GM18517 (cell line): ENCODE measurements at regions not wholly inside any gene's neighbourhood (a gene's known extent, or its start where the extent isn't known, plus 50 kb on each side); places are given as distances from the start of the nearest gene placed in this dataset.
A peak's percentile ranks its signal among the peaks of the same experiment; 100 is the strongest.

Experiments
- ATAC-seq: cut with Tn5 transposase; IDR thresholded peaks from one replicate; pipeline ENCODE4 v1.9.1; 2021; ENCODE audit warnings: mild to moderate bottlenecking, moderate library complexity; ENCODE audit not compliant: unreplicated experiment

- no peak for ATAC-seq
Observed at GRCh38 chr21:28547766-28548165, 444.9 kb downstream of the LTN1 start.

DNA sequence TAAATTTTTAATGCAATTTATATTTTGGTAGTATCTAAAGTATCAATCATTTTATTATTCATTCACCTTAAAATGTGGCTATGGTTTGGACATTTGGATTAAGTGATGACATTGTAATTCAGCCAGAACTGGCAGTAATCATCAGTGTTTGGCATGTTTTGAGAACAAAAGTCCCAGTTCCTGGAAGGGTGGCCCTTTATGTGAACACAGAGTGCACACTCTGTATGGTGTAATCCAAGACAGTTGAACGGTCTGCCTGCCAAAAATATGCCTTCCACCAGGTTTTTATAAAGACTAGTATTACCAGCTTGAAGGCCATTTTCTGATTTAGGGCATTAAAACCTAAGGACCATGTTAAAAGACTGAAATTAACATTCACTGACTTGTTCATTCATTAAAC, 448.7 kb downstream of the LTN1 start:
- ATAC-seq, result no peak

GRCh38 chr21:28541371-28542112, 451.1 kb downstream of the LTN1 start:
- no peak for ATAC-seq

GRCh38 chr21:28540514-28540913, 452.2 kb downstream of the LTN1 start:
- ATAC-seq, result no peak

DNA sequence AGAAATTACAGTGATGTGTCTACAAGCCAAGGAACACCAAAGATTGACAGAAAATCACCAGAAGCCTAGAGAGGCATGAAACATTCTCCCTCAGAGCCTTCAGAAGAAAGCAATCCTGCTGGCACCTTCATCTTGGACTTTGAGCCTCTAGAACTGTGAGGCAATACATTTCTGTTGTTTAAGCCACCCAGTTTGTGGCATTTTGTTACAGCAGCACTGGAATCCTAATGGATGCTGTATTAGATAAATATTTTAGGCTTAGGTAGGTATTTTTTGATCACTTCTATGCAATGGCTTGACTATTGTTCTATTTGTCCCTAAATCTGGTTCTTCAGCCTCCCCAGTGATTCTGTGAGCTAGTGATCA, 453.1 kb downstream of the LTN1 start:
- no peak for ATAC-seq

GRCh38 chr21:28538987-28539622, 453.6 kb downstream of the LTN1 start:
- no peak for ATAC-seq

DNA sequence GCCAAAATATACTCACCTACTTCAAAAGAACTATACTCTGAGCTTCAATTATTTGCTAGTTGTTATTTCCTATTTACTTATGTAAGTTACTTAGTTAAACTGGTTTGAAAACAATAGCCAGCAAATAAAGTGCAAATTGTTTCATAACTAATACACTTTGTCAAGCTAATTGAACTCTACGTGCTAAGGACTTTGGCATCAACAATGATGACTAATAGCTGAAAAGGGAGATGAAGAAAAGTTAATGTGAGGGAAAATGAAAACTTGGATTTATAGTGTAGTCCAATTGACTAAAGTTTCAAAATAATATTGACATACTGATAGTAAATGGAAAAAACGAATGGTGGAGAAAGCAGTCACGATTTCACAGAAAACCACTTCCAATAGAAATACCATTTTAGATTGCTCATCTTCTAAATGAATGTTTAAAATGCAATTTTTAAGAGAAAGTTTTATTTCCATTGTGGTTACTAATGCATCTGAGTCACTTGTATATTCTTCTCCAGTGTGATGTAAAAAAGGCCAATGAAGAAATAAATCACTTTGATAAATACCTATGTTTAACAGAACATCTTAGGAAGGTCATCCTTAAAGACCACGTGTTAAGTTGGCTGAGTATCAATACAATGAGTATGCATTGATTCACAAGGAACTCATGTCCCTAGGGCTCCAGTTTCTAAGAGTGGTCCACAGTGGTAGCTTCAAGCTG, 455.2 kb downstream of the LTN1 start:
- no peak for ATAC-seq

DNA sequence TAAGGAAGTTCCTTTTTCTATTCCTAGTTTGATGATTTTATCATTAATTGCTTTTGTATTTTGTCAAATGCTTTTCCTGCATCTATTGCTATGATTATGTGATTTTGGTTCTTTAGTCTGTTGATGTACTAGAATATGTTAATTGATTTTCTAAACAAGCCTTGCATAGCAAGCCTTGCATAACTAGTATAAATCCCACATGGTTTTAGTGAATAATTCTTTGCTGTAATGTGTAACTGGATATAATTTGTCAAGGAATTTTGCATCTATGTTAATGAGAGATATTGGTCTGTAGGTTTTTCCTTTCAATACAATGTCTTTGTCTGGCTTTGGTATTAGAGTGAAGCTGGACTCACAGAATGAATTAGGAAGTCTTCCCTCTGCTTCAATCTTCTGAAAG, 460.2 kb downstream of the LTN1 start:
- ATAC-seq, result no peak

DNA sequence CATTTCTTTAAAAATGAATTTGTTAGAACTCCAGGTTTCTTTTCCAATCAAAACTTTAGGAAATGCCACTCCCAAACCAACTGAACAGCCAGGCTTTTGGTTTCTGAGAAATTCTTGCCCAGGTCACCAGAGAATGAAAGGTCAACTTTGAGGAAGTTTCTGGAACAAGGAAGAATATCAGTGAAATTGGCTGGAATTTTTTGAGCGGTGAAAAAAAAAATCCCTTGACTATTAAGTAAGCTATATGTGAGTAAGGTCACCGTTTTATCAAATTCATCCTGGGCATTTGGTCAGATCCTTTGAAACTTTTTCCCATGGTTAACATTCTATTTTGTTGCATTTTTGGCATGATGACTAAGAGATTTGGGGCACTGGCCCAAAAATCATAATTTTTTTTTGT, 469.3 kb downstream of the LTN1 start:
- ATAC-seq, result no peak

DNA sequence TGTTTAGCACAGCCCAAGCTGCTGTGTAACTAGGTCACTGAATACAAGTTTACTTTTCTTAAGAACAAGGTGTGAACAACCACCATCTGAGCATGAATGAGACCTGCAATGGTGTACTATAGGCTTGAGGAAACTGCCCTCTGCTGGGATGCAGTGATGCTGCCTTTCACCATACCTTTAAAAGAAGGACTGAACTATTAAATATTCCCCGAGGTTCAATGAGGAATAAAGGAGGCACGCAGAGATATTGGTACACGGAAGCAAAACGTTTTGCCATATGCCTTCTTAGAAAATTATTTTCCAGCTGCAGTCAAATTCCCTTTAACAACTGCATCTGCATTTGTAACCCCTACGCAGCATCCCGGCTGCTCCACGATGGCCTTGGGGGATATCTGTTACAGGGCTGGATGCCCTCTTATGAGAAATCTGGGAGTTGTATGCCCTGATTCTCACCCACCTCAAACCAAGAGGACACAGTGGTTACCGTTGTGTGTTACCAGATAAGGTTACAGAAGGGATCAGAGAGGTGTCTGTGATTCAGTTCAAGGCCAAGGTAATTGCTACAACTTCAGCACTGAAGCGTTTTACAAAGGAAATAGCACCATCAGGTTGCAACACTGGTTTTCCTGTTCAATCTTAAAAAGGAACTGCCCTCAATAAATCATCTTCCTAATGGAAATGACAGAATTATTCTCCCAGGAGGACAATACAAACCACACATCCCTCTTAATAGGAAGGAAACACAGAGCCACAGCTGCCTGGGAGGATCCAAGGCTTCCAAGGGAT, 470.5 kb downstream of the LTN1 start:
- no peak for ATAC-seq

DNA sequence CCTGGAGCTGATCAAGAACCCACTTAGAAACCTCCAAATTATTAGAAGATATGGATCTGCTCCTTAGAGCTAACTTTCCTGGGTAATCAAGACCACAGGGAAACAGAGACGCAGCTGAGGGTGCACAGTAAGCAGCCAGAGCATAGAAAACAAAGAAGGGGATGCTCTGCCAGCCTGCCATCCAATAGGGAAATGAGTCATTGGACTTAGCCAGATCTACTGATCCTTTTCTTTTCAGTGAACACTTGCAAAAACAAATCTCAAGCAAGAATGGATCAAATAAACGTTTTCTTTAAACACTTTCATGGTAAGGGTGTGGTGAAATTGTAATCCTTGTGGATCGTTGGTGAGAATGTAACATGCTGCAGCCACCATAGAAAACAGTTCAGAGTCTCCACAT, 474.0 kb downstream of the LTN1 start:
- no peak for ATAC-seq

DNA sequence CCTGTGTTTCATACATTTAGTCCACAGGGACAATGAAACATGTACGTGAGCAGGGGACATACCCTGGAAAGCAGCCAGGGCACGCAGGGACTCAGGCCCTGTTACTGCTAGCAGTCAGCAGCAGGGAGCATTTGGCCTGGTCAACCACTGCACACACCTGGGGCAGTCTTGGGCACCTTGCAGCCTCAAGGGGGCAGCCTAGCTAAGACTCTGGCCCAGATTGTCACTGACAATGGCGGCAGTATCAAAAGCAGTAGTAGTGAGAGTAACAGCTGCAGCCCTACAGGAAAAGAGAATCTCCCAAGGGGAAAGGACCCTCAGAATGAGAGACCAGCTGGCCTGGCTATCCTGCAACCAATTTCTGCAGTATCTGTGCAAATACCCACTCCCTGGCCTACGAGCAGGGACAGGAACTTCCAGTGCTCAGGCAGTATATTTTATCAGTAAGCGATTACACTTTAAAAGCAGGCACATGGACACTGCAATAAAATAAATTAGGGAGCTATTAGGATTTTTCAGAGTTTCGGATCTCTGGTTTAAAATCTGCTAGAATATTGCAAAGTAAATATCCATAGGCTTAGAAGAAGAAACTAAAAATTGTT, 475.6 kb downstream of the LTN1 start:
- peak; percentile 98 for ATAC-seq

DNA sequence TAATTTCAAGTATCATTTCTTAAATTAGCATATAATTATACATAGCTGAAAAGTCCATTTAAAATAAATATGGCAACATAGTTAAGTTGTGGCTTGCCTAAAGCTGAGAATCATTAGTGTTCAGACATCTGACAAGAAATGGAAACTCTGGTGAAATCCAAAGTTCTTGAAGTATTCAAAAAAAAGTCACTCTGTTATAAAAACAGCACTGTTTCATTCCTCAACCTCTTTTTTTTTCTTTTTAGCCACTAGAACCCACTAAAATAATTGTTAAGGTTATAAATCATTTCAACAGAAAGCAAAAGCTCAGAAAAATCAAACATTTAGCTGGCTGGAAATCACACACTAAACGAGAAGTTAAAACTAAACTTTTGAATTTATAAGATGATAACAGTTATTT, 476.7 kb downstream of the LTN1 start:
- ATAC-seq, result no peak

GRCh38 chr21:28513428-28513827, 479.2 kb downstream of the LTN1 start:
- ATAC-seq, result no peak

DNA sequence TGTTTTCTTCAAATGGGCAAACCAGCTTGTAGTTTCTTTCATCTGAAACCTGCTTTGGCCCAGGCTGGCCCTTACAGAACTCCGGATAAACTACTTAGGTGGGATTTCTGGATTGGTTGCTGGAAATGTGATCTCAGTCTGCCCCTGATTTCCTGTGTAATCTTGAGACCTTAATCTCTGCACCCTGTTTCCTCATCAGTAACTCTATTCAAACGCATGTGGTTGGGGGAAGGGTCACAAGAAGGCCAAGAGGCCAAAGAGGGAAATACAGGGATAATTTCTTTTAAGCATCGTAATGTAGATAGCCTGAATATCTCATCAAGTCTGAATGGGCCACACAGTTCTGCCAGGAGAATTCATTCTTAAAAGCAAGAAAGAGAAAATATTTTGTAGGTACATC, 483.6 kb downstream of the LTN1 start:
- ATAC-seq, result no peak

DNA sequence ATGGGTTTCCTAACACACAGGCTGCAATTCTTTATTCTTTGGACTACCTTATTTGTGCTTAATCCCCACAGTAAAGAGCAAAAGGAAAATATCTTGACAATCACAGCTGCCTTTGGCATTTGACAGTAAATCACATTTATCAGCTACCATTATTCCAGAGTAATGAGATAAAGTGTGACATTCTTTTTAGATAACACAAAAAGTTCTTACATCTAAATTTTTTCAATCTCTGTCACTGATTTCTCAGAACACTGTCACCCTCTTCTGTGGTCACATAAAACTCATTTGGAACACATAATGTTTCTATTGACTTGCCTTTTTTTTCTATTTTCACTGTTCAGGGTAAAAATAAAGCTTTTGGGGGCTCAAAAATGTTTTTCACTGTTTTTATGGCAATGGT, 484.6 kb downstream of the LTN1 start:
- no peak for ATAC-seq

- ATAC-seq, result no peak
Observed at GRCh38 chr21:28496517-28496916, 496.2 kb downstream of the LTN1 start.

DNA sequence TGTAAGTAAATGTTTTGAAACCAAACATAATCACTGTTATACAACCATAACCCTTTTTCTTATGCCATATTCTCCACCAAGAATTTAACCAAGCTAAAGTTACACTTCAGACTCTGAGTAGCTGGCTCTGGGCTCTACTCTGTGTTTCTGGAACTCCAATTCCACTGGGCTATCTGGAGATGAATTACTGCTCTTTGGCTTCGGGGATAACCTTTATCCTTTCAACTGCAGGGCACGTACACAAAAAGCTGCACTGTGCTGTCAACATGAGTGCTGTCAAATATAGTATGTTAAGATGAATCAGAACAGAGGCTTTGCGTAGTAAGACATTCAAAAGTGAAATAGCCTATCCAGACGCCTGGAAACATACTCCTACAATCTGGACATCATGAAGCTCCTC, 500.6 kb downstream of the LTN1 start:
- ATAC-seq, result no peak

- no peak for ATAC-seq
Observed at GRCh38 chr21:28489821-28490350, 502.8 kb downstream of the LTN1 start.

GRCh38 chr21:28489162-28489561, 503.5 kb downstream of the LTN1 start:
- ATAC-seq, result no peak
